NOMO-1 (cell line): ENCODE measurements at regions not wholly inside any gene's neighbourhood (a gene's known extent, or its start where the extent isn't known, plus 50 kb on each side); places are given as distances from the start of the nearest gene placed in this dataset.
"Not testable (repeated sequence)": the region's sequence is repeated elsewhere in the genome, so short reads cannot be mapped to it uniquely, and the experiment has no call there.

Experiments
- DNase-seq, 2 experiments: peaks; one replicate each; lab custom pipeline; 2025; ENCODE audit not compliant: unreplicated experiment in 2 of 2; lab: John Stamatoyannopoulos, UW

DNA sequence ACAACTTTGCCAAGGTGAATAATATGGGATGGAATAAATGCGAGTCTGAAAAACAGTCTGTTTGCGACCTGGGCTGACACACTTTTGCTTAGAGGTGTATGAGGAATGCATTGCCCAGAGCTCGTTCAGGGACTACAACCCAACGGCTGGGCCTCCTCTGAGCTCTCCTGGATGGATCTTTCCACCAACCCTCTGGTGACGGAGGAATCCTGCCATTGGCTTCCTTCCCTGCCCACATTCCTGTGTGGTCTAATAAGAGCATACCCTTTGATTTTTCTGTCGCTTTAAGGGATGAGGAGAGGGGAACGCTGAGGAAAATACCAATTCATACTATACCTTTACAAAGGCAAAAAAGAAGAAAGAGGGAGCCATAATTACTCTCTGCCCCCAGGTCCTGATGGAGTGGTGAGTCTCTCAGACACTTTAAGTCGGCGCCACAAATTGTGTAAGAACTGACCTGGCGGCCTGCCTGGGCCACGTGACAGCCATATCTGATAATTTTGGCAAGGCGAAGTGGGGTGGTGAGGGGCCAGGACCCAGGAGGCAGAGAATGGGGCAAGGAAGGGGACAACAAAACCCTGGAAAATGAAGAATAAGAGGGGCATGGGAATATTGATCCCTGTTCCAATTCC, 265.2 kb upstream of the MSX2 start:
- no peak for DNase-seq

DNA sequence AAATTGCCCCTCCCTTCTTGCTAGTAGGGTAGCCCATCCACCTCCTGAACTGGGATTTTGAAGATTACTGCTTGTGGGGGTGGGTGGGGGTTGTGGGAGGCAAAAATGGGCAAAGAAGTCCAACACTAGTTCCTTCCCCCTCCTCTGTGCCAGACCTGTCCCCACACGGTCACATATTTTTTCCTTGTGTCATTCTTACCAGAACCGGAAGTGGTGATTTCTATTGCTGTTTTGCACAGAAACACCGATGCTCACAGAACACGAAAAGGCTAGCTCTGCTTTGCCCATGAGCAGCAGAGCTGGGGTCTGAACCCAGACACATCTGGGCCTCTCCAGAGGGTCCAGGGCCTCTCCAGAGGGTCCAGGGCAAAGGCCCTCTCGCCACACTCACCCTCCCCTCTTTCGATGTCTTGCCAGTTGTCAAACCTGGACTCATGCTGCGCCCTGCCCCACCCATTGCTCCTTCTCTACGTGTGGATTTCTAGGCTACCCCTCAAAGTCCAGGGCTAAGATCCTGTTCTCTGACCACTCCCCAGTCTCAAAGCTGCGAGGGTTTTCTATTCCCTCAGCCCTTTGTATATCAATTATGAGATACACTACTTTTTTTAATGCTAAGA, 264.4 kb upstream of the MSX2 start:
- DNase-seq, result peak in 1 of 2 experiments; percentile 11

DNA sequence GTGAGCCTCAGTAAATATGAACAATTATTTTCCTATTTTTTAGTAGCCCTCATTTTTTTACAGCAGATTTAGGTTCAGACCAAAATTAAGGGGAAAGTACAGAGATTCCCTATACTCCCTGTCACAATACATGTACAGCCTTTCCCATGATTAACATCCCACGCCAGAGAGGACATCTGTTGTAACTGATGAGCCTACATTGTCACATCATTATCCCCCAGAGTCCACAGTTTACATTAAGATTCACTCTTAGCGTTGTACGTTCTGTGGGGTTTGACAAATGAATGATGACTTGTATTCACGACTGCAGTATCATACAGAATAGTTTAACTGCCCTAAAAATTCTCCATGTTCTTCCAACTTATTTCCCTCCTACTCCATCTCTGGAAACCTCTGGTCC, 262.3 kb upstream of the MSX2 start:
- DNase-seq, result no peak

DNA sequence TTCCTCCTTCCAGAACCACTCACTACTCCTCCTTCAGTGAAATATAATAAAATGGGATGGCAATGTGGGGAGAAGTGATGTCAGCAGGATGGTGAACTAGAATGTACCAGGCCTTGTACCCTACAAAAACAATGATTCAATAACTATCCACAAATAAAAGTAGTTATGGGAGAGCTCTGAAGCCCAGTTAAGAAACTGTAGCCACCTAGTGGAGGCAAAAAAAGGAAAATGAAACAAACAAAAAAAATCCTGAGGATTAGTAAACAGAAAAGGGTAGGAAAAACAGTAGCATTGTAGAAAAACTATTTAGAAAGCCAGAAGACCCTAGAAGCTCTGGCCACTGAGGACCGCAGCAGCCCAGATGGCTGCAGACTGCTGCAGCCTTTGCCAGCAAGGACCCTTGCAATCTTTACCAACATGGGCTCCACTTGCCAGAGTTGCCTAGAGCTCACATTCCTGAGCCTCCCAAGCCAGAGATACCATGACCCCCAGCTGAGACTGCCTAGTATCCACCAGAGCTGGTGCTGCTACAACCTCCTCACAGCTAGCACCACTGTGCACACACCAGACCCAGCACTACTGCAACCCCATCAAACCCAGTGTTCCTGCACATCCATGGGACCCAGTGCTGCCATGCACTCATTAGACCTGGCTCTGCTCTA, 259.7 kb upstream of the MSX2 start:
- no peak for DNase-seq

DNA sequence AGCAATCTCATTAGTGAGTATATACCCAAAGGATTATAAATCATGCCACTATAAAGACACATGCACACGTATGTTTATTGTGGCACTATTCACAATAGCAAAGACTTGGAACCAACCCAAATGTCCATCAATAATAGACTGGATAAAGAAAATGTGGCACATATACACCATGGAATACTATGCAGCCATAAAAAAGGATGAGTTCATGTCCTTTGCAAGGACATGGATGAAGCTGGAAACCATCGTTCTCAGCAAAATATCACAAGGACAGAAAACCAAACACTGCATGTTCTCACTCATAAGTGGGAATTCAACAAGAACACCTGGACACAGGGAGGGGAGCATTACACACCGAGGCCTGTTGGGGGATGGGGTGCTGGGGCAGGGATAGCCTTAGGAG, 252.9 kb upstream of the MSX2 start:
- DNase-seq, result not testable (repeated sequence)

DNA sequence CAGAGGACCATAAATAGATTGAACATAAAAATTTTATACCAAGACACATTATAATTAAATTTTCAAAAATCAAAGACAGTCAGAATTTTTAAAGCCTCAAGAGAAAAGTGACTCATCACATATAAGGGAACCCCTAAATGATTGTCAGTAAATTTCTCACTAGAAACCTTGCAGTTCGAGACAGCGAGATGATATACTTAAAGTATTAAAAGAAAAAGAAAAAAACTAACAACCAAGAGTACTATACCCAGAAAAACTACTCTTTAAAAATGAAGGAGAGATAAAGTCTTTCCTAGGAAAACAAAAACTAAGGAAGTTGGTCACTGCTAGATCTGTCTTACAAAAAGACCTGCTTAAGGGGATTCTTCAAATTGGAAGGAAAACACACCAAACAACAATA, 251.4 kb upstream of the MSX2 start:
- no peak for DNase-seq

DNA sequence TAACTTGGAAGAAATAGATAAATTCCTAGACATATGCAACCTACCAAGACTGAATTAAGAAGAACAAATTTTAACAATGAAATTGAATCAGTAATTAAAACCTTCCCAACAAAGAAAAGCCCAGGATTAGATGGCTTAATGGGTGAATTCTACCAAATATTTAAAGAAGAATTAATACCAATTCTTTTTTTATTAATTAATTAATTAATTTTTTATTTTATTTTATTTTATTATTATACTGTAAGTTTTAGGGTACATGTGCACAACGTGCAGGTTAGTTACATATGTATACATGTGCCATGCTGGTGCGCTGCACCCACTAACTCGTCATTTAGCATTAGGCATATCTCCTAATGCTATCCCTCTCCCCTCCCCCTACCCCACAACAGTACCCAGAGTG, 248.4 kb upstream of the MSX2 start:
- not testable (repeated sequence) for DNase-seq

DNA sequence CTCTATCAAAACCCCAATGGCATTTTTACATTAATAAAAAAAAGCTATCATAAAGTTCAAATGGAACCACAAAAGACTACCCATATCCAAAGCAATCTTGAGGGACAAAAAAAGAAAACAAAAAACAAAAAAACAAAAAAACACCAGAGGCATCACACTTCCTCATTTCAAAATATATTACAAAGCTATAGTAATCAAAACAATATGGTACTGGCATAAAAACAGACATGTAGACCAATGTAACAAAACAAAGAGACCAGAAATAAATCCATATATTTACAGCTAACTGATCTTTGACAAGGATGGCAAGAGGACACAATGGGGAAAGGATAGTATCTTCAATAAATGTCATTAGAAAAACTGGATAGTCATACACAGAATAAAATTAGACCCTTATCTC, 245.1 kb upstream of the MSX2 start:
- DNase-seq, result no peak

DNA sequence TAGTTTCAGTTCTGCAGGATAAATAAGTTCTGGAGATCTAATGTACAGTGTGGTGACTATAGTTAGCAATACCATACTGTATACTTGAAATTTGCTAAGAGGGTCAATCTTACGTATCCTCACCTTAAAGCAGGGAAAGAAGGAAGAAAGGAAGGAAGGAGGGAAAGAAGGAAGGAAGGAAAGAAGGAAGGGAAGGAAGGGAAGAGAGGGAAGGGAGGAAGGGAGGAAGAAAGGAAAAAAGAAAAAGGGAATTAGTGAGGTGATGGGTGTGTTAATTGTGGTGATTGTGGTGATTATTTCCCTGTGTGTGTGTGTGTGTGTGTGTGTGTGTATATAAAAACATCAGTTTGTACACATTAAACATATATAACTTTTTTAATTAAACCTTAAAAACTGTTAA, 242.6 kb upstream of the MSX2 start:
- DNase-seq, result peak in 1 of 2 experiments; percentile 5

DNA sequence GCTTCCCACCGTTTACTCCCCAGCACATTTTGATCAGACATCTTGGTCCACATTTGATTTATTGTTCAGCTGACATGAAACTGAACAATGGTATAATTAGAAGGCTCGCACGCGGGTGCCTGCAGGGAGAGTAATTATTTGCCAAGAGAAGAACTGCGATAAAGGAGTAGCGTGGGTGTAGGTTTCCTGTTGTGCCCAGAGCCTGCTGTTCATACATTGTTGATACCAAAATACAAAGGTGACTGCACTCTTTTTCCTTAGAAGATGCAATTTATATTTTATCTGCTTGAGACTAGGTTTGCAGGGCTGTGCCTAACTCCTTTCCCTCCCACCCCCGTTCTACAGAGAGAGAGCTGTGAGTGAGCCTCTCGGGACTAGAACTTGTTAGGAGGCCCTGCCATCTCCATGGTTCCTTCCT, 241.8 kb upstream of the MSX2 start:
- DNase-seq, result no peak

DNA sequence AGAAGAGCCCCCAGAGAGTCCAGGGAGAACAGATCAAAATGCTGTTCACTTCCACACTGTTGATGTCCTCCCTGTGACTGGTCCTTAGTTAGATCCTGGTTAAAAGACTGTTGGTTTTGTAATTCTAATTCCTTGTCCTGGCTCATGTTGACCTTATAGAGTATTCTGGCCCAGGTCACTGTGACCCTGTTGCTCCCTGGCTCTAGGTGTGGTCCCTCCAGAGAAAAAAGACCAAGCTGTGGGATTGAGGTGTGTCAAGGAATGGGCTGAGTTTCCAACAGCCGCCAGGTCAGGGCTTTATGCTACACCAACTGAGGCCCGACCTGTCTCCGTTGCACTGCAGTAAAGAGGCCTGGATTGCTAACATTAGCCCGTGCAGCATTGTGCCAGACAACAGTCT, 241.0 kb upstream of the MSX2 start:
- DNase-seq, result no peak

DNA sequence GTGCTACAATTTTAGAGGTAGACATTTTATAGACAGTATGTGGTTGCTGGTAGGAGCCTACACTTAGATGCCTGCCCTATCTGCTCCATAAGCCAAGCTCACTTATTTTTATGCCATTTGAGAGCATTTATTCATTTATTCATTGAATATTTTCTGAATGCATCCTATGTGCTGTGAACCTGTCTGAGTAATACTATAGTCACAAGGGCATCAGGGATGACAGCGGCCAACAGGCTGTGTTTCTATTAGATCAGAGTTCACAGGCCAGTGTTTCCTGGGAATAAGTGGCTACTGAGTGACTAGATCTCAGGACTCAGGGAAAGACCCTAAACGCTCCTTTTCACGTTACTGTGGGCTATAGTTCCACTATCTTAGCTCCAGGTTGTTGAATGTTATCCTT, 235.2 kb upstream of the MSX2 start:
- DNase-seq, result no peak

DNA sequence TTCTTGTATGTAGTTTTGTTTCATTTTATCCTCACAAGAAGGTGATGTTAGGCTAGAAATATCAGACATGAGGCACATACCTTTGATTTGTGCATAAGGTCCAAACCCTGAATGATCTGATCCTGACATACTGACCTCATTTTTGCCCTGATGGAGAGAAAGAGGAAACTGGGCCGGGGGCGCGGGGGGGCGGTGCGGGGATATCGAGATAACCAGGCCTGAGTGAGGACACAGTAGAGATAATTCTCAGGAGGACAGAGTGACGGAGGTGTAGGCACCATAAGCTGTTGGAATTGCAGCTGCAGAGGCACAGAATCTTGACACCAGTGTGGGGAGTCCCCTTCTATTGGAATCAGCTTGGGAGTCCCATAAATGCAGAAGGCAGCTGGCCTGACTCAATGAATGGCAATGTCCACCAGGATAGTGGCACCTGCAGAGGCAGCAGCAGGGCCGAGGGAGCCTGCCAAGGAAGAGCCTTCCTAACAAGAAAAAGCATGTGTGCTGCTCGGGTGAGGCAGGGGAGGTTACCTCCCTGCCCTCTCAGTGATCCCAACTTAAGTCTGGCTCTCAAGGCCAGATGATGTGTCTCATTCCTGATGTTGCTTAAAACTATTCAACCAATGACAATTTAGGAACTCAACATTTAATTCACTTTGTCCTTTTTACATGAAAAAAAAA, 234.3 kb upstream of the MSX2 start:
- no peak for DNase-seq

DNA sequence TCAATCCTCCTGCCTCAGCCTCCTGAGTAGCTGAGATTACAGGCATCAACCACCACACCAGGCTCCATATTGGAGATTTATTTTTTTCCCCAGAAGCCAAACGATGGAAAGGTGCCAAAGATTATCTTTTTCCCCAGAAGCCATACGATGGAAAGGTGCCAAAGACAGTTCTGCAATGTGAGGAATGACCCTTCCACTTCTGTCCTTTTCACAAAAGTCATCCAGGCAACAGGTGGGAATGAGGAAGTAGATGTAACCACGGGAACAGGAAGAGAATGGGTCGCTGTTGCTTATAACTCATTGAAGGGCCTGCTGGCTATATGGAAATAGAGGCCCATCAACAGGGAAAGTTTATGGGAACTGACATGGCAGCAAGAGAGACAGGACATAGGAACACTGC, 233.7 kb upstream of the MSX2 start:
- no peak for DNase-seq

DNA sequence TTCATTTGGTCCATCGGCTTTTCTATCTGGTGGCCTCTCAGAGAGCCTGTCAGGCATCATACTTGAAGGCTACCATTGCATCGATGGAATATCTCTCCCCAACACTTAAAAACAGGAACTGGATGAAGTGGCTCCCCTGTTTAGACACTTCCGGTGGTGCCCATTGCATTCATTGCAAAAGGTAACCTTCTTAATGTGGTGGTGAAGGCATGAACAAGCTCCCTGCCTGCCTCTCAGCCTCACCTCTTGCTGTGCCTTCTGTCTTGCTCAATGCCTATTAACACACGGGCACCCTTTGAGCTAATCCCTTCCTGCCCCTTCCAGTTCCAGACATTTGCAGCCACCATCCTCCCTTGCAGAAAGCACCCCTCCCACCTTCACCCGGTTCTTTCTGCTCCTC, 233.1 kb upstream of the MSX2 start:
- peak; percentile 43 to 64 for DNase-seq

DNA sequence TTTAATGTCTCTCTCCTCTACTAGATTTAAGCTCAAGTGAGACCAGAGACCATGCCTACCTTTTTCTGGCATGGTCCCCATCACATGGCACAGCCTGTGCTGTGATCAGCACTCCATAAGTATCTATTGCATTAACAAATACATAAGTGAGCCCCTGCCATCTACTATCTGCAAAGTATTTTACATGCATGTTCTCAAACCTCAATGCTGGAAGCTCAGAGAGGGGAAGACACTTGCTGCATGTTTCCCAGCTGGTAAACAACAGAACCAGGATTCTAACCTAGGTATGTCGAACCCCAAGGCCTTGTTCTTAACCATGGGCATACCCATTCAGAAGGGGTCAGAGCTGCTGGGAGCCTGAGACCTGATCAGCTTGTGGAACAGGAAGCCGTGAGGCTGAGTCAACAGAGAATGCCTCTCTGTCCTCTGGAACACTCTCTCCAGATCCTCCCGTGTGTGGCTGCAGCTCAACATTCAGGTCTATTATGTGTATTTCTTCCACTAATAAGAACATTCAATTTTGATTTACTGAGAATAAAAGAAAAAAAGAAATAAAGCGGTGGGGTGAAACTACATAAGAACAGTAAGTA, 232.5 kb upstream of the MSX2 start:
- DNase-seq, result no peak

DNA sequence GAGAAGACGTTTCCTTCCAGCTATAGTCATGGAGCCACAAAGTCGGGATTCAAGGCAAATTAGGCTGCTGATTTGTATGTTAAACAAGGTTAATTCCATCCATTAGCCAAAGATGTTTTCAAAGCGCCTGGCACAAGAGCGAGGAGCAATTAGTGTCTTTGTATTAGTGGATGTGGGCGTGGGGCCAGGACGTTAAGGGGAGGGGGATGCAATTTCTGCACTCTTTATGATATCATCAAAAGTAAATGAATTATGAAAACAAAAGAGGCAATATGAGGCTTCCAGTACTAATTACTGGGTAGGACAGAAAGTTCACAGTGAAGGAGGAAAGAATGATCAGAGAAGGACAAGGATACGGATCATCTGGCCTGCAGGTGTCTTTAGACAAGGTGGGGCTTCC, 230.9 kb upstream of the MSX2 start:
- DNase-seq, result no peak

DNA sequence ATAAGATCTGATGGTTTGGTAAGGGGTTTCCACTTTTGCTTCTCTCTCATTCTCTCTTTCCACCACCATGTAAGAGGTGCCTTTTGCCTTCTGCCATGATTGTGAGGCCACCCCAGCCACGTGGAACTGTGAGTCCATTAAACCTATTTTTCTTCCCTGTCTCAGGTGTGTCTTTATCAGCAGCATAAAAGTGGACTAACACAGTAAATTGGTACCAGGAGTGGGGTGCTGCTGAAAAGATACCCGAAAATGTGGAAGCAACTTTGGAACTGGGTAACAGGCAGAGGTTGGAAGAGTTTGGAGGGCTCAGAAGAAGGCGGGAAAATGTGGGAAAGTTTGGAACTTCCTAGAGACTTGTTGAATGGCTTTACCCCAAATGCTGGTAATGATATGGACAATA, 226.4 kb upstream of the MSX2 start:
- DNase-seq, result not testable (repeated sequence)

DNA sequence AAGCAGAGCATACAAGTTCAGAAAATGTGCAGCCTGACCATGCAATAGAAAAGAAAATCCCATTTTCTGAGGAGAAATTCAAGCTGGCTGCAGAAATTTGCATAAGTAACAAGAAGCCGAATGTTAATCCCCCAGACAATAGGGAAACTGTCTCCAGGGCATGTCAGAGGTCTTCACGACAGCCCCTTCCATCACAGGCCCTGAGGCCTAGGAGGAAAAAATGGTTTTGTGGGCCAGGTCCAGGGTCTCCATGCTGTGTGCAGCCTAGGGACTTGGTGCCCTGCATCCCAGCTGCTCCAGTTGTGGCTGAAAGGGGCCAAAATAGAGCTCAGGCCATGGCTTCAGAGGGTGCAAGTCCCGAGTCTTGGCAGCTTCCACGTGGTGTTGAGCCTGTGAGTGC, 225.8 kb upstream of the MSX2 start:
- not testable (repeated sequence) for DNase-seq

DNA sequence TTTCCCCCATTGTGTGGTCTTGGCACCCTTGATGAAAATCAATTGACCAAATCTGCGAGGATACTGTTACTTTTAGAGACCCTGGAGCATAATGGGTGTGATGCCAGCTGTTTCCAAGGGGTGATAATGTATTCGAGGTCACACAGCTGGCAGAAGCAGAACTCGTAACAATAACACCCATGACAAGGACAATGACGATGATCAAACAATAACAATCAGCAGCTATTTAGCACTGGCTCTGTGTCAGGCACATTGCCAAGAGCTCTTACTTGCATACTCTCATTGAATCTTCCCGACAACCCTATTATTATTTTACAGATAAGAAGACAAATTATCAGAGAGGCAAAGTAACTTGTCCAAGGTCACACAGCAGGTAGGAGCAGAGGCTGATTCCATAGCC, 223.7 kb upstream of the MSX2 start:
- no peak for DNase-seq

DNA sequence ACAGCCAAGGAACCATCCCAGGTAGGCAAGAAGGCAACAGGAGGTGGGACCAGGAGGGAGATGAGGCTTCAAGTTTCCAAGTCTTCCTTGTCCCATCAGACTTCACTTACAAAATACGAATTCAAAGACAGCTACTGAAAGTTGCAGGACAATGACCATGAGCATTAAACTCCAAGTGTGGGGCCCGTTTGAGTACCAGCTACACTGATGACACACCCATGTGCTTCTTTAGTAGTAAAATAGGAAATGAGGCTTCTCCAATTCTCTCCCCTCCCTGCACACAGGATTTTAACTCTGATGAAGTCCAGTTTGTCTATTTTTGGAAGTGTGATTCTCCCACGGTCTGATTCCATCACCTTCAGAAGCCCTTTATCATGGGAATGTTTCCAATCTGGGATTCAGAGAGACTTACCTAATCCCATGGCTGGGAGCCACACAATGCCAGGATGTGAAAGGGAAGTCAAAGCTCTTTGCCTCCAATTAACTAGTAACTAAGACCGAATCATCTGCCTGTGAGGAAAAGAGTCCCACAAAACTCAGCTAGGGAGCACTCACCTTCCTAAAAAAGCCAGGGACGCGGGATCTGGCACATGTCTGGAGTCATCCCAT, 222.8 kb upstream of the MSX2 start:
- DNase-seq, result peak in 1 of 2 experiments; percentile 8
